Fibroblast of mammary gland (primary cell): ENCODE measurements at regions not wholly inside any gene's neighbourhood (a gene's known extent, or its start where the extent isn't known, plus 50 kb on each side); places are given as distances from the start of the nearest gene placed in this dataset.

Experiments used
- DNase-seq: peaks from one replicate; pipeline ENCODE4 v3.0.0-alpha.2; 2010; ENCODE audit warnings: low read depth
- H3K4me3 ChIP-seq: 2 replicates; pipeline ENCODE4 v1.5.1; 2011; ENCODE audit warnings: low read depth, mild to moderate bottlenecking, low read length, moderate library complexity; ENCODE audit not compliant: control insufficient read depth
- TF ChIP-seq, protein P1 (sequence below): conservative IDR thresholded peaks from 2 replicates; pipeline ENCODE4 v1.5.1; 2011; ENCODE audit warnings: low read depth, low read length, inconsistent platforms; ENCODE audit not compliant: control insufficient read depth, insufficient read depth

DNA sequence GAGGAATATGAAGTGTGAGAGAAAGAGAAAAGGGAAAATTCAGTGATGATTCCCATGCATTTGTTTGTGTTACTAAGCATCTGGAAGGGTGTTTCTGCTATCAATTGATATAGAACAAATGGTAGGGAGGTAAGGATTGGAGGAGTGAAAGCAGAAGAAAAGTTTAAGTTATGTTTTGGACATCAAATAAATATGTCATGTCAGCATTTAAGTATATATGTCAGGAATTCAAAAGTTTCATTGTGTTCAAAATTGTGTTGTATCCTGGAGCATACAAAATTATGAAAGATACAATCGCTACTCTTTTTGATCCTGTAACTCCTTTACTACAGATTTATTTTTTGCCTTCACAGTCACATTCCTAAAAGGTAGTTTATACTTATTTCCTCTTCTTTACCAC is 885.8 kb downstream of the KCNA4 start:
- TF ChIP-seq, protein P1, sequence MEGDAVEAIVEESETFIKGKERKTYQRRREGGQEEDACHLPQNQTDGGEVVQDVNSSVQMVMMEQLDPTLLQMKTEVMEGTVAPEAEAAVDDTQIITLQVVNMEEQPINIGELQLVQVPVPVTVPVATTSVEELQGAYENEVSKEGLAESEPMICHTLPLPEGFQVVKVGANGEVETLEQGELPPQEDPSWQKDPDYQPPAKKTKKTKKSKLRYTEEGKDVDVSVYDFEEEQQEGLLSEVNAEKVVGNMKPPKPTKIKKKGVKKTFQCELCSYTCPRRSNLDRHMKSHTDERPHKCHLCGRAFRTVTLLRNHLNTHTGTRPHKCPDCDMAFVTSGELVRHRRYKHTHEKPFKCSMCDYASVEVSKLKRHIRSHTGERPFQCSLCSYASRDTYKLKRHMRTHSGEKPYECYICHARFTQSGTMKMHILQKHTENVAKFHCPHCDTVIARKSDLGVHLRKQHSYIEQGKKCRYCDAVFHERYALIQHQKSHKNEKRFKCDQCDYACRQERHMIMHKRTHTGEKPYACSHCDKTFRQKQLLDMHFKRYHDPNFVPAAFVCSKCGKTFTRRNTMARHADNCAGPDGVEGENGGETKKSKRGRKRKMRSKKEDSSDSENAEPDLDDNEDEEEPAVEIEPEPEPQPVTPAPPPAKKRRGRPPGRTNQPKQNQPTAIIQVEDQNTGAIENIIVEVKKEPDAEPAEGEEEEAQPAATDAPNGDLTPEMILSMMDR = no peak
- DNase-seq = no peak
- no peak overlapping the region for H3K4me3 ChIP-seq

DNA sequence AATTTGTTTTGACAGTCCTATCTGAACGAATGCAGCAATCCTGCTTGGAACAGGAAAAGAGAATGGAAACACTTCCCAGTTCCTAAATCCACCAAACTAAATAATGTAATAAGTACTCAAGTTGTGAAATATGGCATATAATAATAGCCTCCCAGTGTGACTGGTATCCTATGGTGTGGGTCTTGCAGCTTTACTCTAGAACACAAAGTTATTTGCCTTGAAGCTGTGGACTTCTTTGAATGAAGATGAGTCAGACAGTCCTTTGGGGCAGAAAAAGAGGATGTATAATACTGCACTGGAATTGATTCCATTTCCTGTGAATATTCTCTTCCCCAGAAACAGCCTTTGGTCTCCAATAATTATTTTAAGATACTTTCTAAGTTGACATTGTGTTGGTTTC is 887.0 kb downstream of the KCNA4 start:
- DNase-seq = peak; percentile 50
- TF ChIP-seq, protein P1 = no peak
- no peak overlapping the region for H3K4me3 ChIP-seq

DNA sequence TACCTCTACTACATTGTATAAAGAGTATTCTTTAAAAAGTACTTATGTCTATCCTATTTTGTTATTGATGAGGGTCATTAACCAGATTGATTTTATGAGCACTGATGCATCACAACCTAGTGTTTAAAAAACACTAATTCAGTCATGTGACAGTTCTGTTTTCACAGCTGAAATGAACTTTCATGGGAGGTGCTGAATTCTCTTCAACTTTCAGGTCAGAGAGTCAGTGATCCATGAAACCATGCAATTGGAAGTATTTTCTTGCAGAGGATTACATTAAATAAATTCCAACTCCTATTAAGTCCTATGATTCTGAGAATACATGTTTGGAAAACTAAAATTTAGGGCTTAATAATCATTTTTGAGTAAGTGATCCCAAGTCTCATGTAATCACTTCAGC is 889.4 kb downstream of the KCNA4 start:
- TF ChIP-seq, protein P1 = no peak
- no peak overlapping the region for H3K4me3 ChIP-seq
- DNase-seq = no peak

- DNase-seq = peak; percentile 28
- TF ChIP-seq, protein P1 = no peak
- no peak overlapping the region for H3K4me3 ChIP-seq
Observed at GRCh38 chr11:29125606-29126005, 891.2 kb downstream of the KCNA4 start.

DNA sequence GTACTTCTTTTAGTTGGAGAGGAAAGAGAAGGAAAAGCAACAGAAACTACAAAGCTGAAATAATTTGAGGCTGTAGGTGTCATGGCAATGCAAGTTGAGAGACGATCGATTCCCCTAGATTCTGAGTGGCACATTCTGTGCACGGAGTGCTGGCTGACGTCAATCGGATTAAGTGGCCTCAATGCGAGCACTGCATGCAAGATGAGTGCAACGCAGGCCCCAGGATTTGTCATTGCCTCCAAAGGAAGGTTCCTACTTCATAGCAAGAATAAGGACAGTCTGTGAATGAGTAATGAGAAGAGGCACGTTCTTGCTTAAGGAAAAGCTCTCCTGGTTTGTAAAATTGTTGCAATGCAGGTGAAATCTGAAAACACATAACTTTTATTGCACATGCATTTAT is 892.4 kb downstream of the KCNA4 start:
- TF ChIP-seq, protein P1 = no peak
- H3K4me3 ChIP-seq = no peak overlapping the region
- no peak for DNase-seq

GRCh38 chr11:29119707-29120618 is 896.9 kb downstream of the KCNA4 start:
- H3K4me3 ChIP-seq = no peak overlapping the region
- DNase-seq = peak; percentile 71
- TF ChIP-seq, protein P1 = no peak
